M059J (cell line): ENCODE measurements at regions not wholly inside any gene's neighbourhood (a gene's known extent, or its start where the extent isn't known, plus 50 kb on each side); places are given as distances from the start of the nearest gene placed in this dataset.
"Not testable (repeated sequence)": the region's sequence is repeated elsewhere in the genome, so short reads cannot be mapped to it uniquely, and the experiment has no call there.

Source experiments
- DNase-seq: peaks from one replicate; pipeline ENCODE4 v3.0.0-alpha.2; 2012; ENCODE audit warnings: low read depth

GRCh38 chr1:149635290-149635899, 51.7 kb downstream of the PPIAL4C start:
- DNase-seq = not testable (repeated sequence)

- DNase-seq = peak; percentile 93
Measured at GRCh38 chr1:149636286-149637122, 52.9 kb downstream of the PPIAL4C start.

- not testable (repeated sequence) for DNase-seq
Measured at GRCh38 chr1:149638481-149638880, 54.8 kb downstream of the PPIAL4C start.

GRCh38 chr1:149638901-149639658, 55.4 kb downstream of the PPIAL4C start:
- not testable (repeated sequence) for DNase-seq

GRCh38 chr1:149641179-149641578, 57.5 kb downstream of the PPIAL4C start:
- not testable (repeated sequence) for DNase-seq

- not testable (repeated sequence) for DNase-seq
Measured at GRCh38 chr1:149644818-149645217, 61.2 kb downstream of the PPIAL4C start.

- peak; percentile 7 for DNase-seq
Measured at GRCh38 chr1:149646360-149647017, 62.8 kb downstream of the PPIAL4C start.

GRCh38 chr1:149647018-149647373, 63.3 kb downstream of the PPIAL4C start:
- not testable (repeated sequence) for DNase-seq

GRCh38 chr1:149657750-149658149, 74.1 kb downstream of the PPIAL4C start:
- DNase-seq = not testable (repeated sequence)

GRCh38 chr1:149658175-149658574, 74.5 kb downstream of the PPIAL4C start:
- DNase-seq = not testable (repeated sequence)

- peak; percentile 0 for DNase-seq
Measured at GRCh38 chr1:149664624-149665023, 81.0 kb downstream of the PPIAL4C start.

- DNase-seq = not testable (repeated sequence)
Measured at GRCh38 chr1:149665033-149665432, 81.4 kb downstream of the PPIAL4C start.

GRCh38 chr1:149665528-149665927, 81.9 kb downstream of the PPIAL4C start:
- not testable (repeated sequence) for DNase-seq

- peak; percentile 3 for DNase-seq
Measured at GRCh38 chr1:149673231-149673909, 89.7 kb downstream of the PPIAL4C start.

GRCh38 chr1:149674921-149675320, 91.3 kb downstream of the PPIAL4C start:
- DNase-seq = not testable (repeated sequence)

- DNase-seq = not testable (repeated sequence)
Measured at GRCh38 chr1:149677359-149677758, 93.7 kb downstream of the PPIAL4C start.

GRCh38 chr1:149686593-149687238, 95.8 kb upstream of the FCGR1A start:
- not testable (repeated sequence) for DNase-seq

- DNase-seq = not testable (repeated sequence)
Measured at GRCh38 chr1:149691399-149691798, 91.1 kb upstream of the FCGR1A start.

GRCh38 chr1:149692804-149693539, 89.5 kb upstream of the FCGR1A start:
- not testable (repeated sequence) for DNase-seq

- DNase-seq = not testable (repeated sequence)
Measured at GRCh38 chr1:149695066-149695465, 87.4 kb upstream of the FCGR1A start.
